ENCODE measurements at regions not wholly inside any gene's neighbourhood (a gene's known extent, or its start where the extent isn't known, plus 50 kb on each side); places are given as distances from the start of the nearest gene placed in this dataset.

DNA sequence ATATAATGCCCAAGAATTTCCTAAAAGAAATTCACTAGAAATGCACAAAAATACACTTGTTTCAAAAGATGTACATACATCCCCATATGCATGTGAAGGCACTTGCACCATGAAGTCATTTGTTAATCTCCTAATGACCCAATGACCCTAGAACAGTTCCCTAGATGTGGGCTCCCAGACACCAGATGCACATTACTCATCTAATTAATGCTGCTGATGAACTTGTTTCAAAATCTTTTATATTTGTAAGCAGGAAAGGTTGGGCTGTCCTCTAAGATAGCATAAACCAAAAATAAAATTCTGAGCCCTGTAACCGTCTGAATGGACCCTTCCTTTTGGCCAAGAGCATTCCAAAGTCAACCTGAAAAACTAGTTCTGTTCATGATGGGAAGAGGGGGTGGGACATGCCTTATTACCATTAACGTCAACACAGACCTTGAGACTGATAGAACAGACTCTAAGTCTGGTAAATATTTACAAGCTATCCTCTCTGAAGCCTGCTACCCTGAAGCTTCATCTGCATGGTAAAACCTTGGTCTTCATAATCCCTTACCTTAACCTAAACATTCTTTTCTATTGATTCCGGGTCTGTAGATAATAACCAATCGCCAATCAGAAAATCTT, 91.0 kb upstream of the DAPK1 start:
- H3K36me3 ChIP-seq (ENCODE audit: control insufficient read depth in 2 of 4, insufficient read depth in 4 of 4, low read length in 3 of 4), result no peaks in the 10 kb centered on the region

More for the DNA sequence above, 91.0 kb upstream of the DAPK1 start:
- ChIA-PET CTCF (ENCODE audit: partially characterized antibody) (interaction anchor here (1.2 kb wide), 1 partner anchor 69 kb away, joined by 3 read pairs; no protein-coding TSS in a partner anchor), POLR2A (ENCODE audit: partially characterized antibody) (interaction anchor here (0.7 to 3.2 kb wide), 4 partner anchors 12 to 69 kb away, joined by 3 to 16 read pairs (median 7); no protein-coding TSS in a partner anchor)
- peak overlapping the region; percentile 36 to 46 for H3K4me2 ChIP-seq (ENCODE audit: insufficient read depth in 1 of 2, low read depth in 2 of 2, low read length in 2 of 2)
- no peak overlapping the region for H2AFZ ChIP-seq (ENCODE audit: low read length)
- H2BK120ac ChIP-seq (replicated peaks; ENCODE audit: low read depth, low read length), result peak overlapping the region; percentile 92
- H3K79me1 ChIP-seq (ENCODE audit: low read depth, low read length), result peaks cover 2% of the 10 kb centered on the region; the same call in 1 of the 2 replicates
- H3K23me2 ChIP-seq (ENCODE audit: low read depth, low read length), result no peaks in the 10 kb centered on the region; the same call in 1 of the 2 replicates
- H3K4ac ChIP-seq (replicated peaks; ENCODE audit: insufficient read length, low read depth, low read length), result no peak overlapping the region
- H2BK5ac ChIP-seq (ENCODE audit: low read depth, low read length), result peak overlapping the region; percentile 94; the same call in 1 of the 2 replicates
- peak overlapping the region; percentile 61 for H4K5ac ChIP-seq (ENCODE audit: insufficient read length, low read depth, low read length)
- 0 out of 2 replicates have a peak overlapping the region, but pooled peaks have one; percentile 19 for H2BK15ac ChIP-seq (ENCODE audit: low read length)
- no peak overlapping the region for H3K14ac ChIP-seq (ENCODE audit: insufficient read length)
- H3K4me3 ChIP-seq (ENCODE audit: extremely low read depth in 1 of 4, insufficient read depth in 2 of 4, low read depth in 3 of 4, low read length in 4 of 4), result peak overlapping the region in 1 of 4 experiments; percentile 32; a peak in 3 of 8 replicates
- H4K20me1 ChIP-seq (replicated peaks in 1 of 2; ENCODE audit: control insufficient read depth in 1 of 2, insufficient read depth in 2 of 2, low read length in 2 of 2), result no peaks in the 10 kb centered on the region
- no peak overlapping the region for H2BK12ac ChIP-seq (ENCODE audit: low read depth, low read length)
- 36% methylated on average over 4 of the region's 4 CpGs; no CpG with 5 or more reads in 1 of the 2 experiments for WGBS, 2 experiments (ENCODE audit: extremely low coverage in 1 of 2, insufficient coverage in 1 of 2, insufficient read length in 1 of 2, insufficient replicate concordance in 2 of 2, low coverage in 1 of 2, low lambda C conversion rate in 2 of 2, missing lambda C conversion rate in 1 of 2)
- no peak for TF ChIP-seq JUN (IDR thresholded peaks at IDR 0.05; ENCODE audit: low read depth, low read length)
- peak; percentile 22 for TF ChIP-seq ASH2L (IDR thresholded peaks at IDR 0.05; ENCODE audit: low read length)
- peak; percentile 74; the same call in 1 of the 2 replicates for TF ChIP-seq SP1 (IDR thresholded peaks at IDR 0.05; ENCODE audit: low read depth, low read length)
- no peak for FAIRE-seq
- no peaks in the 10 kb centered on the region for H3K9me3 ChIP-seq (ENCODE audit: insufficient read depth in 2 of 2, low read depth in 1 of 2, low read length in 1 of 2)
- DNase-seq (ENCODE audit: low read depth in 1 of 2, low spot score in 2 of 2), result no peak
- peak overlapping the region; percentile 16; the same call in 1 of the 2 replicates for H2BK20ac ChIP-seq (ENCODE audit: low read length)
- 0 out of 2 replicates have a peak overlapping the region, but pooled peaks have one; percentile 88 for H2AK5ac ChIP-seq (ENCODE audit: low read depth, low read length)
- H3K27ac ChIP-seq (ENCODE audit: low read depth, low read length), result peak overlapping the region; percentile 43; the same call in 1 of the 2 replicates
- H3K9ac ChIP-seq (replicated peaks in 1 of 4; ENCODE audit: extremely low read depth in 1 of 4, low read depth in 3 of 4, low read length in 3 of 4), result no peak overlapping the region
- H4K8ac ChIP-seq (ENCODE audit: extremely low read depth, insufficient read depth, low read length), result no peak overlapping the region
- peak overlapping the region; percentile 93 for H4K91ac ChIP-seq (replicated peaks; ENCODE audit: insufficient read length, low read length)
- H3K79me2 ChIP-seq (ENCODE audit: control insufficient read depth in 1 of 2, insufficient read depth in 2 of 2, low read length in 2 of 2), result peaks cover 0 to 12% of the 10 kb centered on the region in 2 experiments; a peak in 2 of 4 replicates
- H3K18ac ChIP-seq (ENCODE audit: extremely low read depth, low read length), result 0 out of 2 replicates have a peak overlapping the region, but pooled peaks have one; percentile 21
- peaks cover 6 to 42% (median 31%) of the 10 kb centered on the region in 4 experiments for H3K4me1 ChIP-seq (replicated peaks in 1 of 4; ENCODE audit: control insufficient read depth in 3 of 4, insufficient read depth in 4 of 4, low read length in 3 of 4)
- H3K23ac ChIP-seq (ENCODE audit: insufficient read length), result no peak overlapping the region
- H3K56ac ChIP-seq (replicated peaks; ENCODE audit: insufficient read length, low read depth, low read length), result no peak overlapping the region
- H3K27me3 ChIP-seq (replicated peaks in 1 of 4; ENCODE audit: control insufficient read depth in 3 of 4, extremely low read depth in 1 of 4, insufficient read depth in 3 of 4, low read length in 3 of 4), result no peaks in the 10 kb centered on the region
